ENCODE measurements at regions not wholly inside any gene's neighbourhood (a gene's known extent, or its start where the extent isn't known, plus 50 kb on each side); places are given as distances from the start of the nearest gene placed in this dataset.

DNA sequence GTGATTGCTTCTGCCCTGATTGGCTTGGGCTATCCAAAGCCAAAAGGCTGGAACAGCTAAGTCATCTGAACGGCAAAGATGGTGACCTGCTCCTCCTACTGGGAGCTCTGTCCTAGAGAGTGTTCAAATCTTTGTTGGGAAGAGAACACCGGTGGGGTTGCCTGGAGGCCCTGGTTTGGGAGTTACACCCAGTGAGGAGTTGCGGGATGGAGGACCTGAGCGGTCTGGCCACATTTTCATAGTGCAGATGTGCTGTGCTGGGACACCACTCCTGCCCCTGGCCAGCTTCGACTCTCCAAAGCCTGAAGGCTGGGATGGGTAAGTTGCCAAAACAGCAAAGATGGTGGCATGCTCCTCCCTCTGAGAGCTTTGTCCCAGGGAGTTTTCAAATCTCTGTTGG is 795.4 kb downstream of the TRHDE start:
- H3K9me3 ChIP-seq (ENCODE audit: control insufficient read depth, low read depth, low read length): no peaks in the 10 kb centered on the region
- no peaks in the 10 kb centered on the region for H3K27me3 ChIP-seq (ENCODE audit: insufficient read depth, low read length)
- no peaks in the 10 kb centered on the region for H3K79me2 ChIP-seq (ENCODE audit: insufficient read depth, low read length)
- no peak overlapping the region for H2BK12ac ChIP-seq (ENCODE audit: insufficient read length, low read depth, low read length)
- no CpG with 5 or more reads among the region's 5 CpGs for WGBS (ENCODE audit: extremely low coverage, insufficient read length, low lambda C conversion rate)
- H3K4me1 ChIP-seq (ENCODE audit: insufficient read depth, low read length): no peaks in the 10 kb centered on the region
- no peak overlapping the region for H3K56ac ChIP-seq (ENCODE audit: insufficient read length, low read depth, low read length)
- no peak for TF ChIP-seq CTCF (conservative IDR thresholded peaks at IDR 0.05)
- no peak overlapping the region for H3K14ac ChIP-seq (ENCODE audit: insufficient read depth, low read length)
- H2BK5ac ChIP-seq (ENCODE audit: insufficient read length, low read length): no peak overlapping the region
- H3K9ac ChIP-seq (ENCODE audit: extremely low read depth, insufficient read length, low read length): no peak overlapping the region
- H3K79me1 ChIP-seq (ENCODE audit: insufficient read depth, low read depth, low read length, poor library complexity, severe bottlenecking): no peaks in the 10 kb centered on the region
- H3K23me2 ChIP-seq (ENCODE audit: insufficient read length, low read depth, low read length, poor library complexity, severe bottlenecking): no peaks in the 10 kb centered on the region
- H4K20me1 ChIP-seq (ENCODE audit: control insufficient read depth, insufficient read depth, insufficient read length): no peaks in the 10 kb centered on the region
- 0 out of 4 replicates have a peak, but pooled peaks cover 2% of the 10 kb centered on the region in 2 experiments for H3K4me1 Mint-ChIP-seq
- H3K36me3 Mint-ChIP-seq (ENCODE audit: insufficient read depth in 1 of 3, low read depth in 3 of 3): peaks cover 2 to 4% (median 4%) of the 10 kb centered on the region in 3 experiments; a peak in 6 of 7 replicates
- no peak overlapping the region for H2BK20ac ChIP-seq (ENCODE audit: low read depth, low read length, poor library complexity, severe bottlenecking)
- H3K4me2 ChIP-seq (ENCODE audit: insufficient read depth, insufficient read length, low read length): no peak overlapping the region
- H3K18ac ChIP-seq (ENCODE audit: insufficient read length, low read depth, low read length): no peak overlapping the region
- H2BK120ac ChIP-seq (ENCODE audit: low read depth, low read length, poor library complexity, severe bottlenecking): no peak overlapping the region
- no peak overlapping the region for H4K8ac ChIP-seq (replicated peaks; ENCODE audit: insufficient read length, low read depth, low read length)
- H3T11ph ChIP-seq (ENCODE audit: low read length): no peak overlapping the region
- H2BK15ac ChIP-seq (ENCODE audit: low read depth, low read length): no peak overlapping the region
- no peak overlapping the region for H2AK5ac ChIP-seq (ENCODE audit: insufficient read length, low read length)
- H3K27ac ChIP-seq (ENCODE audit: insufficient read length, low read depth, low read length): no peak overlapping the region
- DNase-seq: no peak
- H3K9me3 Mint-ChIP-seq: peaks cover 0 to 5% of the 10 kb centered on the region in 2 experiments; a peak in 3 of 5 replicates
- no peak overlapping the region for H2AFZ ChIP-seq (ENCODE audit: low read length)
- no peak overlapping the region for H3K27ac Mint-ChIP-seq
- no peak overlapping the region for H3K23ac ChIP-seq (ENCODE audit: insufficient read length, low read depth, low read length)
- no peak overlapping the region for H4K91ac ChIP-seq (ENCODE audit: insufficient read length, low read depth, low read length)
- H4K5ac ChIP-seq (ENCODE audit: insufficient read length, low read depth, low read length): no peak overlapping the region
- no peak overlapping the region for H3K4me3 Mint-ChIP-seq
- H3K27me3 Mint-ChIP-seq (ENCODE audit: low read depth): no peaks in the 10 kb centered on the region
- no peak overlapping the region for H3K4ac ChIP-seq (ENCODE audit: low read depth, low read length)

All from H9 (cell line).